ENCODE measurements at regions not wholly inside any gene's neighbourhood (a gene's known extent, or its start where the extent isn't known, plus 50 kb on each side); places are given as distances from the start of the nearest gene placed in this dataset.

DNA sequence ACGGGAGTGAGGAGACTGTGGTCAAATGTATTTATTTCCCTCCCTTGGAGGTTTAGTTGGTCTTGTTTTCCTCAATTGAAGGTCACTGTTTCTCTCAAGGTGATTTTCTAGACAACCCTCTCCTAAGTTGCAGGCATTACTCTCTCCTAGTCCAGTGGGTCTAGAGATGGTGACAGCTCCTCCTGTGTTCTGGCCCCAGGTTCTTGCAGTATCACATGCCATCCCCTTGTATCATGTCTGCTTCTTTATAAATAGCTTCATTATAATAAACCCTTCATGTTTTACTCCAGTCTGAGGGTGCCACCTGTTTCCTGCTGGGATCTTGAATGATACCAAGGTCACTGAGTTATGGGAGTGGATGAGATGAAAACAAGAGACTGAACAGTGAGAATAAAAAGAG lies 208.0 kb upstream of the KCNN2 start:
- no peak overlapping the region for H3K27ac Mint-ChIP-seq (ENCODE audit: unreplicated experiment)
- H3K4me1 Mint-ChIP-seq (ENCODE audit: unreplicated experiment) = no peaks in the 10 kb centered on the region
- H3K36me3 Mint-ChIP-seq (ENCODE audit: unreplicated experiment) = no peaks in the 10 kb centered on the region
- no peak overlapping the region for H3K4me3 Mint-ChIP-seq (ENCODE audit: unreplicated experiment)
- no peaks in the 10 kb centered on the region for H3K27me3 Mint-ChIP-seq (ENCODE audit: unreplicated experiment)
- H3K9me3 Mint-ChIP-seq (ENCODE audit: unreplicated experiment) = peaks cover 36% of the 10 kb centered on the region
- TF ChIP-seq, protein P1, sequence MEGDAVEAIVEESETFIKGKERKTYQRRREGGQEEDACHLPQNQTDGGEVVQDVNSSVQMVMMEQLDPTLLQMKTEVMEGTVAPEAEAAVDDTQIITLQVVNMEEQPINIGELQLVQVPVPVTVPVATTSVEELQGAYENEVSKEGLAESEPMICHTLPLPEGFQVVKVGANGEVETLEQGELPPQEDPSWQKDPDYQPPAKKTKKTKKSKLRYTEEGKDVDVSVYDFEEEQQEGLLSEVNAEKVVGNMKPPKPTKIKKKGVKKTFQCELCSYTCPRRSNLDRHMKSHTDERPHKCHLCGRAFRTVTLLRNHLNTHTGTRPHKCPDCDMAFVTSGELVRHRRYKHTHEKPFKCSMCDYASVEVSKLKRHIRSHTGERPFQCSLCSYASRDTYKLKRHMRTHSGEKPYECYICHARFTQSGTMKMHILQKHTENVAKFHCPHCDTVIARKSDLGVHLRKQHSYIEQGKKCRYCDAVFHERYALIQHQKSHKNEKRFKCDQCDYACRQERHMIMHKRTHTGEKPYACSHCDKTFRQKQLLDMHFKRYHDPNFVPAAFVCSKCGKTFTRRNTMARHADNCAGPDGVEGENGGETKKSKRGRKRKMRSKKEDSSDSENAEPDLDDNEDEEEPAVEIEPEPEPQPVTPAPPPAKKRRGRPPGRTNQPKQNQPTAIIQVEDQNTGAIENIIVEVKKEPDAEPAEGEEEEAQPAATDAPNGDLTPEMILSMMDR (IDR thresholded peaks at IDR 0.05) = no peak
- no peak for DNase-seq (ENCODE audit: extremely low spot score, unreplicated experiment)

DNA sequence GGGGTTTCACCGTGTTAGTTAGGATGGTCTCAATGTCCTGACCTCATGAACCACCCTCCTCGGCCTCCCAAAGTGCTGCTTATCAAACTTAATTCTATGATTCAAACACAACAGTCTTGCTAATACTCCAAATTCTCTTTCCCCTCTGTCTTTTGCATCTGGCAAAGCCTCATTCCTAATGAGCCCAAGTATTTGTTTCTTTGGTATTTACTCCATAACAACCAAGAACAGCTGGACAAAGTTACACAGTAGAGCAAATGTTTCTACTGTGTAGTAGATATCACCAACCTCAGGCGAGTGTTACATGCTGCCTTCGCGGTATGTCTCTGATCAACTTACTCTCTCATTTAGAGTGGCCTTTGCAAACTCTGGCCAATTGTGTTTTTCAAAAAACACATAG lies 195.8 kb upstream of the KCNN2 start:
- no peaks in the 10 kb centered on the region for H3K4me1 Mint-ChIP-seq (ENCODE audit: unreplicated experiment)
- H3K27ac Mint-ChIP-seq (ENCODE audit: unreplicated experiment) = no peak overlapping the region
- H3K36me3 Mint-ChIP-seq (ENCODE audit: unreplicated experiment) = peaks cover 5% of the 10 kb centered on the region
- H3K9me3 Mint-ChIP-seq (ENCODE audit: unreplicated experiment) = peaks cover 17% of the 10 kb centered on the region
- no peak overlapping the region for H3K4me3 Mint-ChIP-seq (ENCODE audit: unreplicated experiment)
- TF ChIP-seq, protein P1 (IDR thresholded peaks at IDR 0.05) = no peak
- no peaks in the 10 kb centered on the region for H3K27me3 Mint-ChIP-seq (ENCODE audit: unreplicated experiment)
- no peak for DNase-seq (ENCODE audit: extremely low spot score, unreplicated experiment)

DNA sequence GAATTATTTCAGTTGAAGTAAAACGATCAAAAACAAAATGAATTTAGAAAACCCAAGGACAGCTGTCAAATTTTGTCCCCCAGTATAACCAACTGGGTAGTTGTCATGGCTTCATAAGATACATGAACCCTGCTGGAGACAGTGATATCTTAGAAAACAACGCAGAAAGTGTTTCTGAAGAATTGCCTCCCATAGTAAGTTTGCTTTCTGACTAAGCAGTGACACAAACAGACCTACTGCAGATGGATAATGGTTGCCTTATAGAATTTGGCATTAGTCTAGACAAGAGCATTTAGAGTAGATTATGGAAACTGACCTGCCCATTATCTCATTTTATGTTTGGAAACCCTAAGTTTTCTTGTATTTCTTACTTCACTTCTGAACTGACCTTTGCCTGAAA lies 187.7 kb upstream of the KCNN2 start:
- no peak for DNase-seq (ENCODE audit: extremely low spot score, unreplicated experiment)
- no peak overlapping the region for H3K4me3 Mint-ChIP-seq (ENCODE audit: unreplicated experiment)
- peaks cover 9% of the 10 kb centered on the region for H3K9me3 Mint-ChIP-seq (ENCODE audit: unreplicated experiment)
- TF ChIP-seq, protein P1 (IDR thresholded peaks at IDR 0.05) = no peak
- H3K4me1 Mint-ChIP-seq (ENCODE audit: unreplicated experiment) = peaks cover 43% of the 10 kb centered on the region
- no peaks in the 10 kb centered on the region for H3K27me3 Mint-ChIP-seq (ENCODE audit: unreplicated experiment)
- H3K27ac Mint-ChIP-seq (ENCODE audit: unreplicated experiment) = peak overlapping the region; percentile 54
- peaks cover 9% of the 10 kb centered on the region for H3K36me3 Mint-ChIP-seq (ENCODE audit: unreplicated experiment)

DNA sequence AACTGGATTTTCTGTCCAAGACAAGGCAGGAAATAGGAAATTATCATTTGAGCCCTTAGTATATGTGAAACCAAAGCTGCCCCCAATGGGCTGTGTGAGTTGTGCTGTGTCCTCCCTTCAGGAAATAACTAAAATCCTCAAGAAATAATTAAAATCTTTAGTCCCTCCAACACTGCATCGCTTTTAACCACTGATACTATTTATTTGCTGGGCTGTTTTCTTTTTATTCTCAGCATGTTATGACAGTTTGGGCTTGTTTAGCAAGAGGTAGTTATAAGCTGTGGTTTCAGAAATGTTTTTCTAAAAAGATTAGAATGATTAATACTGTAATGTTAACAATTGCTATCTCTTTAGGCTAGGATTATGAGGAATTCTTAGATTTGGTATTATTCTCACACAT lies 187.0 kb upstream of the KCNN2 start:
- TF ChIP-seq, protein P1 (IDR thresholded peaks at IDR 0.05) = no peak
- H3K9me3 Mint-ChIP-seq (ENCODE audit: unreplicated experiment) = peaks cover 8% of the 10 kb centered on the region
- H3K4me1 Mint-ChIP-seq (ENCODE audit: unreplicated experiment) = peaks cover 48% of the 10 kb centered on the region
- no peak for DNase-seq (ENCODE audit: extremely low spot score, unreplicated experiment)
- H3K4me3 Mint-ChIP-seq (ENCODE audit: unreplicated experiment) = no peak overlapping the region
- H3K27ac Mint-ChIP-seq (ENCODE audit: unreplicated experiment) = no peak overlapping the region
- H3K27me3 Mint-ChIP-seq (ENCODE audit: unreplicated experiment) = no peaks in the 10 kb centered on the region
- H3K36me3 Mint-ChIP-seq (ENCODE audit: unreplicated experiment) = peaks cover 9% of the 10 kb centered on the region

DNA sequence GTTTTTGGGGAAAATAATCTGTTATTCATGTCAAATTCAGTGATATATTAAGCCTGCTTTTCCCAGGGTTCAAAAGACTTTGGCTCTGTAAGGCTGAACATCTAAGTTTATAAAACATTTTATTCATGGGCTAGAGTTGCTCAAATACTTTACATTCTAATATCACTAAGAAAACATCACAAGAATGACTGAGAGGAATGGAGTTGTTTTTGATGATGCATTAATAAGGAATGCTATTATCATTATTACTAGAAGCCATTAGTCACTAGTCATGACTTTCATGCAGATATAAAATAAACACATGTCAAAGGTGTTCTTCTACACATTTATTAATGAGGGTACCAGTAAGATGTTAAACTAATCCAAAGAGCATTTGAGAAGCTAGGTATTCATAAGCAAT lies 185.5 kb upstream of the KCNN2 start:
- peak overlapping the region; percentile 60 for H3K27ac Mint-ChIP-seq (ENCODE audit: unreplicated experiment)
- no peak overlapping the region for H3K4me3 Mint-ChIP-seq (ENCODE audit: unreplicated experiment)

More for the DNA sequence above, 185.5 kb upstream of the KCNN2 start:
- Mint-ChIP-seq H3K27me3 (ENCODE audit: unreplicated experiment) (no peaks in the 10 kb centered on the region), H3K36me3 (ENCODE audit: unreplicated experiment) (peaks cover 9% of the 10 kb centered on the region), H3K9me3 (ENCODE audit: unreplicated experiment) (peaks cover 15% of the 10 kb centered on the region), H3K4me1 (ENCODE audit: unreplicated experiment) (peaks cover 48% of the 10 kb centered on the region)
- TF ChIP-seq, protein P1 (IDR thresholded peaks at IDR 0.05) = no peak
- DNase-seq (ENCODE audit: extremely low spot score, unreplicated experiment) = no peak

All from osteocyte (in vitro differentiated cells).